ENCODE measurements at regions not wholly inside any gene's neighbourhood (a gene's known extent, or its start where the extent isn't known, plus 50 kb on each side); places are given as distances from the start of the nearest gene placed in this dataset.
A peak's percentile ranks its signal among the peaks of the same experiment; 100 is the strongest.

DNA sequence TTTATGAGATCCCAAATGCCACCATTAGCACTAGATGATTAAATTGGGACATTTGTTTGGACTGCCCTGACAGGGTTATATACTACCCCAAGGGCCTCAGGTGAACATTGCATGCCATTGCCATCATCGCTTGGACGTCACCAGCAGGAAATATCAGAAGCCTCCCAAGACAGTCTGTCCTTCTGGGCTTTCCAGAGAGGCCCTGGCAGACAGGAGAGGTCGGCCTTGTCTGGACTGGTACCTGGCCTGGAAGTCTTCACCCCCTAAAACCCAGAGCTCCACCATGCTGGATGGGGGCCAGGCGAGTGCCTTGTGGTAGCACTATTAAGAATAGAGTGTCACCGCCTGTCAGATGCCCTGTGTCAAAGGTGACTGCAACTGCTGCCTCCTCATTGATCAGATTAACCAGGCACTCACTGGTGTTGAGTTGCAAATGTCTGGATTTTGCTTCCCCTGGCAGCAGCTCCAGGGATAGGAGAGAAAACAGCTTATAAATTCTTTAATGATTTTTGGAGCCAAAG, 324.1 kb upstream of the RASGRP1 start:
- DNase-seq (ENCODE audit: low spot score) = no peak

DNA sequence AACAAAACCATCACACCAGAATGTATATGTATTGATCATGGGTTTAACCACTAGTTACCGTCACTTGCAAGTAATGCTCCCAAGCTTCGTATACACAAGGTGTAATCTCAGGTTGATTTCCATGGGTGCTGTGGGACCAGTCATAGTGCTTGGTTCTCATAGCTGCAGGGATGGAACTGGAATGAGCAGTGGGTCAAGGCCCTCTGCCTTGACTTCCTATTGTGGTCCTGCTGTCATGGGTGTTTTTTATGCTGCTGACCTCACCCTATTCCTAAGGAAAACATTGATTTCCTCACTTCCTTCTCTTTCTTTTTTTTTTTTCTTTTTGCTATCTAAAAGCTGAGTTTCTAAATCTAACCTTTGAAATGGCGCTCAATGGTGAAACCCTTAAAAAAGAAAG, 325.6 kb upstream of the RASGRP1 start:
- no peak for DNase-seq (ENCODE audit: low spot score)

DNA sequence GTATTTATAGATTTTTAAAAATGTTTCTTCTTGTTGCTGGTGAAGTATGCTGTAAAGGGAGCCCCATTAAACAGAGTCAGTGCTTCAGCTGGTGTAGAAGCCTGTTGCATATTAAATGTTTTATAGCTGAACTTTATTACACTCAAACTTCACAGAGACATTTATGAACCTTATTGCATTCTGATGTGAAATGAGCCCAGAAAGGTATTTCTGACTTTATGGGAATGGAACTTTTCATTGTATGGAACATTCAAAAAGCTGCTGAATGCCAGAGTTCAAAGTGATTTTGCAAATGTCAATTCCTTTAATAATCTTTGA, 329.3 kb upstream of the RASGRP1 start:
- no peak for DNase-seq (ENCODE audit: low spot score)

DNA sequence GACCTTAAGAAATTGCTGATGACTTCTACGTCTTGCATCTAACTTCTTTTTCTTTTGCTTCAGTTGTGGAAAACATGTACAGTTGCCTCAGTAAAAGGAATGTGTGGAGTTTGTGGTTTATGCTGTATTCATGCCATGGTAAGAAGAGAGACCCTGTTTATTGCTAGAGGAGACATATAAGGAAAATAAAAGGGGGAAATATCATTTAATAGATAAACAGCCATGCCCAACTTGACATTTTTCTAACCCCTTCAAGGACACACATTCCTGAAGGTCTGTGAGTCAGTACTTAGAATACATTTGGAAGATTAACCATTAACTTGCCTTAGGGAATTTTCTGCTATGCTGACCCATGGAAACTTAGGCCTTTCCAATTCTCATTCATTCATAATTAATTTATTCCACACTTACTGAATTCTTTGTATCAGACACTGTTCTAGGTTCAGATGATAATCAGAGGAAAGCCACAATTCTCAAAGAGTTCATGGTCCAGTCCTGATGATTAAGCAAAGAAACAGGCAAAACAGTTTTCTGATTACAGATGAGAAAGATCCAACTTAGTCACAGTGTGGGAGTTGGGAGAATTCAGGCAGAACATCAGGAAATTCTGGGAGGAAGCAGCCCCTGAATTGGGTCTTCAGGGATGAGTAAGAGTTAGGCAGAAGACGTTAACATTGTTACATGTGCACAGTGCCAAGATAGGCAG, 329.8 kb upstream of the RASGRP1 start:
- DNase-seq (ENCODE audit: low spot score) = peak; percentile 53

DNA sequence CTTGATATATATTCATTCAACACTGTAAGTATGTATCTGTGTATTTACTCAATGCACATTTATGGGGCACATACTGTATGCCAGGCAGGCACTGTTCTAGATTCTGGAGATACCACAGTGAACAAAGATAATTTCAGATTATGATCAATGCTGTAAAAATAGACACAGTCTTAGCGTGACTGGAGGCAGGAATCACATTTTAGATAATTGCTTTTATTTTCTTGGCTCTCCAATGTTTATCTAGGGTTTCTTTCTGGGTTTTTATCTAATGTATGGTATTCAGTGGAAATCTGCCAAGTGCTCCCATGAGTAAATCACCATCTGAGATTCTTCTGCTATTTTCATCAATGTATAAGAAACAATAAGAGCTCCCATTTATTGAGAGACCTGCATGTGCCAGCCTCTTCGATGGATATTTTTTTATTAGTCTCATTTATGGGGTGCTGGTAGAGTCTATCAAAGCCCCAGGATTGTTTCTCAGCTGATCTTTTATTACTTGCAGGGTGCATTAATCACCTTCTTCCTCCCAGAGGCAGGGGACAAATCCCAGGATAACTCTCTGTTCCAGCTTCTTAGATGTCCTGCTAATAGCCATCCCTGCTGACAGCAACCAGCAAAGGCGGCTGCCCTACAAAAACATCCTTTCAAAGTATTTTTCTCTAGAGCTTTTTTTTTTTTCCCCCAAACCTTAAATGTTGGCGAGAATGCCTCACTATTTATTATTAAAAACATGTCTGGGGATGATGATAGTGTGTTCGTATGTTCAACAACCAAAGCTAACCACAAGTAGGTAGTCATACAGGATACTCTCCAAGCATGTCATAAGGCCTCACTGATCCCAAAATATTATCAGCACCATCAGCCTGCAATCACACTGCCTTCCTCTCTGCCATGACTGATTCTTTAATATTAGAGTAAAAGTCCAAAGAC, 331.0 kb upstream of the RASGRP1 start:
- peak; percentile 51 for DNase-seq (ENCODE audit: low spot score)

DNA sequence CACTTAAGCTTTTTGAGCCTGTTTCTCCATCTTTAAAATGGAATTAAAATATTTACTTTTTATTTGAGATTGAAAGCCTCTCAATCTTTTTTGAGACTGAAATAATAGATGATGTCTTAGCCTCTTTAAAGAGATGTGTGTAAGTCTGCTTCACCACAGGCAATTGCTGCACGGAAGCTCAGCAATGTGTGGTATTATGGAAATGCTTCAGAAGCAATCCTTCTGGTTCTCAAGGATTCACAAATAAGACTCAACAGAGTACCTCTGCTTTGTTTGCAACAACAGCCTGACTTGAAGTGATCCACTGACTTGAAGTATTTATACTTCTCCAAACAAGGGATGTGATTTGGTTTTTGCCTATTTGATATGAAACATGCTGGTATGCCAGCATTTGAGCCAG, 332.0 kb upstream of the RASGRP1 start:
- DNase-seq (ENCODE audit: low spot score) = no peak

DNA sequence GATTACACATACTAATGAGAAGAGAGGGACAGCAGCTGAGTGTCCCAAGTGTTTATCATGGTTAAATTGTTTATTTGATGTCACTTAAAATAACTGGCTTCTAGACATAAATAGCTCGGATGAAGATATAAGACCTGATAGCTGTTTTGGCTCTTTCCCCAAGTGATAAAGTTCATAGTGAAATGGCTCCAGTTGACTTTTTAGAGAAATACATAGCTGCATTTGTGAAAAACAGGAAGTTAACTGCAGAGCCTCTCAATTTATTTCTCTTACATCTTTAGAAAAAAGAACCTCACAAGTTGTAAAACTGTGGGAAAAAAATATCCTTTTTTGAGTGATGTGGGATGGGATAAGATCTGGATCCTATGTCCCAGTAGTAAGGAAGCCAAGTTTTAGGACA, 332.9 kb upstream of the RASGRP1 start:
- DNase-seq (ENCODE audit: low spot score) = no peak

DNA sequence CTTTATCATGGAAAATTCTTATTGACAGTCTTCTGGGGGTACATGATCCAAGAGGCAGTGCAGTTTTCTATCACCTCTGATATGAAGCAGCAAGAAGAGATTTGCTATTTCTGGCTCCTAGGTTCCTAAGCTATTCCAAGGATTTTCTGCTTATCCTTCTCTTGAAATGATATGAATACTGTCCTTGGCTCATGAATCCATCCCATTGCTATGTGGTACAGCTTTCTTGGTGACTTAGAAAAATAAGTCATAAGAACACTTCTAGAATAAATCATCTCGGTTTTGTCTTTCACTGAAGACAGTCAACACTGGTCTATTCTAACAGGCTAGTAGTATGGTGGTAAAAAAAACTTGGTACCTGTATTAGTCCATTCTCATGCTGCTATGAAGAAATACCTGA, 333.6 kb upstream of the RASGRP1 start:
- DNase-seq (ENCODE audit: low spot score) = no peak

DNA sequence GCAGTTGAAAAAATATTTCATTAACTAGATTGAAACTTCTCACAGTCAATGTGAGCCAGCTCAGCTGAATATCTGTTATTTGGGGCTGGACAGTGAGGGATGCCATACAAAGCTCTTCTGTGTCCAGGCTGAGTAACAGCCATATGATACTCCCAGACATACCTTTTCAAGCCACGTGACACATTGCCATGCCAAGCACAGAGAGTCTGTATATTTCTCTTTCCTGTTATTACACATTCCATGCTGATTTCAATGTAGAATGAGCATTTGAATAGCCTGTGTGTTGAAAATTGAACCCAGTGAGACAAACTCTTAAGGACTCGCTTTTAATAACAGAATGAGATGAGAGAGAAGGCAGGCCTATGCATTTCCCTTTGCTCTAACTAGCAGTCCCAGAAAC, 334.7 kb upstream of the RASGRP1 start:
- DNase-seq (ENCODE audit: low spot score) = no peak

DNA sequence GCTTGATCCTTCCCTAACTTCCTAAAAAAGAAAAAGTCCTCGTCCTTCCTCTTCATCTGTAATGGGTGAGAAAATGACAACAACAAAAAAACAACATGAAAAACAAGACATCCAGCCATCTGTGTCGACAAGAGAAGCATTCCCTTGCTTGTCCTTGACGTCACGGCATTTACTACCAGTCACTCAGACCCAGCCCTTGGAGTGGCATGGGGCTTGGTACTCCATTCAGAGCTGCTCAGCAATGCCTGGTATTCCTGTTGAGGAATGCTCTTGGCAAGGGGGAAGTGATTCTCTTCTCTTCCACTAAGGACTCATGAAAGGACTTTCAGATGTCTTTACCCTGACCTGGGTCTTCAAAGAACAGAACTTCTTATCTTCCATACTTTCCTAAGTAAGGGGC, 339.7 kb upstream of the RASGRP1 start:
- DNase-seq (ENCODE audit: low spot score) = no peak

DNA sequence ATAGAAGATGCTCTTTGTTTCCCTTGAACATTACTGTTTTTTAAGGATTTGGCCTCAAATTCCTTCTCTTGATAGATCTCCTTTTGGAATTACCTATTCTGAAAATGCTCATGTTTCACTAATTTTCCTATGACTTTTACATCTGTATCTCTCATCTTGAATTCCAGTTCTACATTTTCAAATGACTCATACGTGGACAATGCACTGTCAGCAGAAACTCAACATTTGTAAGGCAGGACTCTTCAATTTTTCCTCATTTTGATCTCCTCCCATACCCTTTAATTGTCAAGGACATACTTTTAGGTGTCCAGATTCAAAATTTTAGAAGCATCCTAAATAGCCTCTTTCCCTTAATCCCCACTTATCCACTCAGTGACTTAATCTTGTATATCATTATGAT, 341.0 kb upstream of the RASGRP1 start:
- DNase-seq (ENCODE audit: low spot score) = no peak

DNA sequence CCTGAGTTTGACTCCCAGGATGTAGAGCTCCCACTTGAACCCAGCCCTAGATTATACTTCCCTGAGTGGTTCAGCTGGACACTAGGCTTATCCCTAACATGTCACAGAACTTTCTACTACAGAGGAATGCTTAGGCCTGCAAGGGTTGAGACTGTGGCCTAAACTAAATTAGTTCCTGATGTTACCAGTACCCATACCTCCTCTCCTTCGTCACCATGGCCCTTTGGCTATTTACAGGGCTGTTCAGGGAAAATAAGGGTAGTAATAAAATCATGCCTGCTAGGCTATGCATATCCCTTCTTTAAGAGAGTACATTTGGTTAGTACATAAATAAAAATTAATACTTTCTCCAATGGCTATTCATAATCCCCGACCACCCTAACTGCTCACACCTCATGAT, 356.4 kb upstream of the RASGRP1 start:
- DNase-seq (ENCODE audit: low spot score) = no peak

DNA sequence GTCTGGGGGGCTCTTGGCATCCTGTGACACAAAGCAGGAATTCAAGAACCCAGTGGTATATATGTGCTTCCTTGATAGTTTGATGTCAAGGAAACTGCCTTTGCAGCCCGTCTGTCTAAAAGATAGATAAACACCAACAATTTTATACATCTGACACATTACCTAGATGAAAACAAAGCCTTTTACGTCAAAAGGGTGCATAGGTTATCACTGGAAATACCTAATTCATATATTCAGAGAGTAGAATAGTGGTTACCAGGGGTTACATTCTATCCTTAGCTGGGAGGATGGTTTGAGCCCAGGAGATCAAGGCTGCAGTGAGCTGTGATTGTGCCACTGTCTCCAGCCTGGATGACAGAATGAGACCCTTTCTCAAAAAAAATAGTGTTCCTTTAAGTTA, 356.9 kb upstream of the RASGRP1 start:
- DNase-seq (ENCODE audit: low spot score) = no peak

DNA sequence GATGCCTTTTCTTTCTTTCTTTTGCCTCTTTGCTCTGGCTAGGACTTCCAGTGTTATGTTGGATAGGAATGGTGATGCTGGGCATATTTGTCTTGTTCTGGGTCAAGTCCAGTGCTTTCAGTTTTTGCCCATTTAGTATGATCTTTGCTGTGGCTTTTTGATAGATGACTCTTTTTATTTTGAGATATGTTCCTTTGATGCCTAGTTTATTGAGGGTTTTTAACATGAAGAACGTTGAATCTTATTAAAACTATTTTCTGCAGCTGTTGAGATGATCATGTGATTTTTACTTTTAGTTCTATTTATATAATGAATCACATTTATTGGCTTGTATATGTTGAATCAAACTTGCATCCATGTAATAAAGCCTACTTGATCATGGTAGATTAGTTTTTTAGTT, 363.8 kb upstream of the RASGRP1 start:
- DNase-seq (ENCODE audit: low spot score) = no peak

DNA sequence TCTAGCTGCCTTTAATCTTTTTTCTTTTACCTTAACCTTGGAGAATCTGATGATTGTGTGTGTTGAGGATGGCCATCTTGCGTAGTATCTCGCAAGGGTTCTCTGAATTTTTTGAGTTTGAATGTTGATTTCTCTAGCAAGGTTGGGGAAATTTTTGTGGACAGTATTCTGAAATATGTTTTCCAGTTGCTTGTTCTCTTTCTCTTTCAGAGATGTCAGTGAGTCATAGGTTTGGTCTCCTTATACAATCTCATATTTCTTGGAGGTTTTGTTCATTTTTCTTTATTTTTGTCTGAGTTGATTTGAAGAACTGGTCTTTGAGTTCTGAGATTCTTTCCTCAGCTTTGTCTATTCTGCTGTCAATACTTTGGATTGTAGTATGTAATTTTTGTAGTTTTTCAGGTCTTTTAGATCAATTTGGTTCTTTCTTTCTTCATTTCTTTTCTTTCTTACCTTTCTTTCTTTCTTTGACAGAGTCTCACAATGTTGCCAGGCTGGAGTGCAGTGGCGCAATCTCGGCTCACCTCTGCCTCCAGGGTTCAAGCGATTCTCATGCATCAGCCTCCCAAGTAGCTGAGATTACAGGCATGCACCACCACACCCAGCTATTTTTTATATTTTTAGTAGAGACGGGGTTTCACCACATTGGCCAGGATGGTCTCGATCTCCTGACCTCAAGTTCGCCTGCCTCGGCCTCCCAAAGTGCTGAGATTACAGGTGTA, 366.4 kb upstream of the RASGRP1 start:
- no peak for DNase-seq (ENCODE audit: low spot score)

DNA sequence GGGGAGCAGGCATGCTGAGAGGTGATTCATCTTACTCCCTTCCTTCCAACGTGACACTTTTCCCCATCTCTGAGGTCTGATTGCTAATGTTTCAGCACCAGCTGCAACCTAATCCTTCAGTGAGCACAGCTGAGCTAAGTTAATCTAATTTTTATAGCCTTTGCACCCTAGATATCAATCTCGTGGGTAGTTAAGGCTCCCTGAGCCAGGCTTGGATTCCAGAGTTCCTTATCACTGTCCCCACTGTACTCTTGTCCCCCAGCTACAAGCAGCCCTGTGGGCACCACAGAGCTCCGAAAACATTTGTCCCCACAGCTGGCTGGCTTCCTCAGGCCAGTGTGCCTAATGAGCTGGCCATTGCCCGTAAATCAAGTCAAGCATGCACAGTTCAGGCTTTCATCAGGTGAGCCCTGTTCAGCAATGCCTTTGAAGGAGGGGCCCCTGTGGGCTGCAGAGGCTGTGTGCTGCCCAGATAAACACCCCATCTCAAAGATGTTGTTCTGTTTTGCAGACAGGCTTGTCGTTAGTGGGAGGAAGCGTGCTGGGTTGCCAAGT, 376.9 kb upstream of the RASGRP1 start:
- no peak for DNase-seq (ENCODE audit: low spot score)

DNA sequence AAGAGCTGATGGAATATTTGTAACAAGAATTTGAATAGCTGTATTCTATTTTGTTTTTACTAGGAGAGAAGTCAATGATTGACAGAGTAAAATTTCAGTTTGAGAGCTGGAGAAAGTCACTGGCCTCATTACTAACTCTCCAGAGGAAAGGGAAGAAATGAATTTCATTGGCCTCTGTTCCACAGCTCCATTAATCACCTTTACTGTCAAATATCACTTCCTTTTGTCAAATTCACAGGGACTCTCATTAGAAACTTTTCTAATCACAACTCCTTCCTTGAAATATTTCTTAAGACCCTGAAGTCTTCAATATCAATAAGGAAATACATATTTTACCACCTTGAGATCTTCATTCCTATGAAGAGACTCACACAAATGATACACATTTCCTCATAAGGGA, 379.9 kb upstream of the RASGRP1 start:
- DNase-seq (ENCODE audit: low spot score) = no peak

DNA sequence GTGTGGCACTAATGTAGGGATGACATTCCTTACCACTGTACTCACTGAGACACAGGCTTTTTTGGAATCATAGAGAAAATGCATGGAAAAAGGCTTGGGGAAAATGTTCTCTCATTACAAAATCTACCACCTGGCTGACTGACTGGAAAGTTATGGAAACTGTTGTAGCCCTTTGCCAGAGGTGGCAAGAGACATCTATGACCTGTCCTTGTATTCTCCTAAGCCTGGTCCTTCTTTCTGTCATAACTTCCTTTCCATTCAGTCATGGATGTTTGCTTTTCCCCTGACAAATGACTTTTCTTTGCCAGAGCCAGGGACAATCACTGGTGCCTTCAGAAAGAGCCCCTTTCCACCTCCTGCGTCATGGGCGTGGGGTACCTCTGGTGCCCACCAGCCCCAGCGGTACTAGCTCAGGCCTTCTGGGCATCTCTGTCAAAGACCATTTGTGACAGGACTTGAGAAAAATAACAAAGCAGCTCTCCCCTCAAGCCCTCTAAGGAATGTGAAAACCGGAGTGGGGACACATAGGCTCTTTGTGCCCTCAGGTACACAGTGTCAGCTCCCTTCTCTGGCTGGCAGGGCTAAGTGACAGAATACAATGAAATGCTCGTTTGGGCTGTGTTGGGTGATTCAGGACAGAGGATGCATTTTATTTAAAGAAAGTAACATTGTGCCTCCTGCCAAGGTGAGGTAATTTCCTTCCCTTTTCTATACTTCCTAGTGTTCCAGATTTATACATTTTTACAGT, 381.1 kb upstream of the RASGRP1 start:
- DNase-seq (ENCODE audit: low spot score) = no peak

DNA sequence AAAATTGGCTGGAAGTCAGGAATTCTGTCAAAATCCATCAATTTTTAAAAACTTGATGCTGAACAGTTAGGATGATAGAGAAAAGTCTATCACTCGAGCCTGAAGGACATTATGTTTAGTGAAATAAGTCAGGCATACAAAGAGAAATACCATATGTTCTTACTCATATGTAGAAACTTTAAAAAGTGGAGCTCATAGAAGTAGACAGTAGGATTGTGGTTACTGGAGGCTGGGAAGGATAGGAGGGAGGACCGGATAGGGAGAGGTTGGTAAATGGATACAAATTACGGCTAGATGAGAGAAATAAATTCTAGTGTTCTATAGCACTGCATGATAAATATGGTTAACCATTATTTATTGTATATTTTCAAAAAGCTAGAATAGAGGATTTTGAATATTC, 389.5 kb upstream of the RASGRP1 start:
- no peak for DNase-seq (ENCODE audit: low spot score)

DNA sequence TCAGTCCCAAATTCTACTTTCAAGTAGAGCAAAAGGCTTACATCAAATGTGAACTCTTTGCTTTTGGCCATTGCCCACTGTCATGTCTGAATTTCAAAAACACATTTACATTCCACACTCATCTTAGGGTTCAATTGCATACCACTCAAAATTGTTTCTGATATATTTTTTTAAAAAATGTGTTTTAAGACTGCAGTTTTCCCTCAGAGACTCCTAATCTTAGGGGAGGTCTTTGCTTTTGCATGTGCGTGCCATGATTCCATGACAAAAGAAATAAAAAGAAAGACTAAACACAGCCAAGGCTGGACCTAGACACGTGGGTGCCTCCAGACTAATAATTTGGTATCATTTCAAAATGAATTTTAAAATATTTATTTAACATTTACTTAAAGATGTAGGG, 396.8 kb upstream of the RASGRP1 start:
- no peak for DNase-seq (ENCODE audit: low spot score)

DNA sequence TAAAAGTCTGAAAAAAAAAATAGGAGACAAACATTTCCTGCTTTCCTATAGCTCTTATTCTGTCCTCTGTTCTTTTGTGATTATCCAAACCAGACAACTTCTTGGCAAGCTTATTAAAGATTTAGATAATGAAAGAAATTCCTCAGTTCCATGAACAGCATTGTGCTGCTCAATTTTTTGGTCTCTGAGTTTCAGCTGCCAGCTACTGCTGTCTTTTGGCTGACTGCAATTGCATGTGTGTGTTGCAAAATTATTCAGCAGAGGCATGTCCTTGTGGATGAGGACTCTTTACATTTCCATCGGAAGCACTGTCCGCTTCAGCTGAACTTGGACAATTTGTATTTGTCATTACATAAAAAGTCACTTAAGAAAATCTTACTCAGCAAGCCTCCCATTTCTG, 397.3 kb upstream of the RASGRP1 start:
- DNase-seq (ENCODE audit: low spot score) = peak; percentile 52

DNA sequence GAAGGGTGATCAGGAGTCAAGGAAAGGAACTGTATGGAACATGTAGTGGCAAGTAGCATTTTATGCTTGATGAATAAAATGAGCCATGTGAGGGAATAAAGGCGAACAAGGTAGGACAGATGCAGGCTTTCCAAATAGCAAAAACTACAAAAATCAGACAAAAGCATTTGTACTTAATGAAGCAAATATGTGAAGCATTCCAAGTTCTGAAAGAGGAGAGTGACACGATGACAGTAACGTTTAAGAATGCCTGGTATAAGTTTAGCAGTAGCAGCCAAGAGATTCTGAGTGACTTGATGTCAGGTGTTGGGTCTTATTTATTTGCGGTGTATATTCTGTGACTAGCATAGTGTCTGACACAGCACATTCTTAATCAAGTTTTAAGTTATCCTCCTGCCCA, 408.2 kb upstream of the RASGRP1 start:
- DNase-seq (ENCODE audit: low spot score) = no peak

Data from AG20443 (cell line).